NCI-H345 treated with DMSO at 0.1 percent for 48 hours (cell line): ENCODE measurements at regions not wholly inside any gene's neighbourhood (a gene's known extent, or its start where the extent isn't known, plus 50 kb on each side); places are given as distances from the start of the nearest gene placed in this dataset.

Source experiments
- DNase-seq: peaks from one replicate; lab custom pipeline; 2025; ENCODE audit not compliant: unreplicated experiment; lab: John Stamatoyannopoulos, UW

DNA sequence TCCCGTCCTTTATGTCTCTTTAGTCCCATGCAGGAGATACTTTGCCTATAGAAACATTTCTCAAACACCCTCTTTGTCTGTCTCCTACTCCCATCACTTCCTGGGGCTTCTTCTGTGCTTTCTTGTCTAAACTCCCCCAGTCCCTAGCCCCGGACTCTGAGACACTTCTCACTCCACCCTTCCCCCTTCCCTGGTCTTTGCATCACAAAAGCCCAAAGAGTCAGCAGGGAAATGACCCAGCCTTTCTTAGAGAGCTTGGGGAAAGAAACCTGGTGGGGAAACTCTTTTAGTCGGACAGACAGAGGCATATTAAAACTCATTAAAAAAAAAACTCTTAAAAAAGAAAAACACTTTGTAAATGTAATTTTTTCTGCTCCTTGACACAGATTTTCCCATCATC is 211.2 kb downstream of the TJP1 start:
- DNase-seq: no peak

GRCh38 chr15:29601811-29602210 is 220.5 kb downstream of the TJP1 start:
- no peak for DNase-seq

GRCh38 chr15:29600262-29600661 is 222.0 kb downstream of the TJP1 start:
- no peak for DNase-seq

DNA sequence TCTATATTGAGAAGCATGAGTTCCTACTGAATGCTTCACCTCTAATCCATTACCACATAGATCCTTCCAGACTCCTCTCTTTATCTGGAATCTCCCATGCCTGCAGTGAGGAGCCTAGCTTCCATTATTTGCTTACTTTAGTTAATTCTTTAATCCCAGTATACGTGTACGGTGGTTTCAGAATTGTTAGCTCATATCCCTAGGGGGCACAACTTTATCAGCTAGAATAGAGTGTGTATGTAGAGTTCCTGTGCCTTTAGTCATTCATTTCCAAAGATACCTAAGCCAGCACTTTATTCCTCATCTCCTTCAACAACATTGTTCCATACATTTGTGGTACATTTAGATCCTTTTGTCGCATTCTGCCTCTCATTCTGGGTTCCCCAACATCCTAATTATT is 226.0 kb downstream of the TJP1 start:
- no peak for DNase-seq

DNA sequence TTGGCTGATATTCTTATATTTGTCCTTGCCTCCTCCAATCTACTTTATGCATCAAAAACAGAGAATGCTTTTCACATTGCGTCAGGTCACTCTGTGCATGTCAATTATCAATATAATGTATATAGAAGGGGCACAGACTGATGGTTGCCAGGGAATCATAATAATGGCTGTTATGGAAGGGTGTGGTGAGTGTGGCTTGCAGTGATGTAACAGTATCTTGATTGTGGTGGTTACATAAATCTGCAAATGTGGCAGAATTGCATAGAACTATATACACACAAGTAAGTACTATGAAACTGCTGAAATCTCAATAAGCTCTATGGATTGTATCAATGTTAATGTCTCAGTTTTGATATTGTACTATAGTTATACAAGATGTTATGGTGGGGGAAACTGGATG is 228.6 kb downstream of the TJP1 start:
- DNase-seq: no peak

GRCh38 chr15:29593111-29593510 is 229.2 kb downstream of the TJP1 start:
- DNase-seq: no peak

GRCh38 chr15:29590701-29591100 is 231.6 kb downstream of the TJP1 start:
- no peak for DNase-seq

- no peak for DNase-seq
These were observed 232.3 kb downstream of the TJP1 start for GRCh38 chr15:29589975-29590374.

DNA sequence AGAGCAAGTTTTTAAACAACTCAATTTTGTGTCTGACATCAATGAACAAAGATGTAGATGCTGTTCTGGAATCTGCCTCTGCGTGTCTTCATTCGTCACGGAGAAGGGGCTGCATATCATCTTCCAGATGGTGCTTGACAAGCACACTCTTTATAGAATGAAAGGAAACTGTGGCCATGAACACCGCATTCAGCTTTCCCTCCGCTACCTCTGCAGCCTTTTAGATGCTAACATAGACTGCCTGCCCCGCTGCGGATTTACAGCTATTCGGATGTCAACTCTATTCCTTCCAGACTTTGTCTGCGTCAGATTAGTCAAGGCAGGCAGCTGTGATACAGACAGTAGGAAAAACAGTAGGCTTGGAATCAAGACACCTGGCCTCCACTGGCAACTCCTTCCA is 232.9 kb downstream of the TJP1 start:
- DNase-seq: no peak

GRCh38 chr15:29573197-29573838 is 248.9 kb downstream of the TJP1 start:
- DNase-seq: no peak

- DNase-seq: peak; percentile 12
These were observed 250.4 kb downstream of the TJP1 start for GRCh38 chr15:29571792-29572431.

DNA sequence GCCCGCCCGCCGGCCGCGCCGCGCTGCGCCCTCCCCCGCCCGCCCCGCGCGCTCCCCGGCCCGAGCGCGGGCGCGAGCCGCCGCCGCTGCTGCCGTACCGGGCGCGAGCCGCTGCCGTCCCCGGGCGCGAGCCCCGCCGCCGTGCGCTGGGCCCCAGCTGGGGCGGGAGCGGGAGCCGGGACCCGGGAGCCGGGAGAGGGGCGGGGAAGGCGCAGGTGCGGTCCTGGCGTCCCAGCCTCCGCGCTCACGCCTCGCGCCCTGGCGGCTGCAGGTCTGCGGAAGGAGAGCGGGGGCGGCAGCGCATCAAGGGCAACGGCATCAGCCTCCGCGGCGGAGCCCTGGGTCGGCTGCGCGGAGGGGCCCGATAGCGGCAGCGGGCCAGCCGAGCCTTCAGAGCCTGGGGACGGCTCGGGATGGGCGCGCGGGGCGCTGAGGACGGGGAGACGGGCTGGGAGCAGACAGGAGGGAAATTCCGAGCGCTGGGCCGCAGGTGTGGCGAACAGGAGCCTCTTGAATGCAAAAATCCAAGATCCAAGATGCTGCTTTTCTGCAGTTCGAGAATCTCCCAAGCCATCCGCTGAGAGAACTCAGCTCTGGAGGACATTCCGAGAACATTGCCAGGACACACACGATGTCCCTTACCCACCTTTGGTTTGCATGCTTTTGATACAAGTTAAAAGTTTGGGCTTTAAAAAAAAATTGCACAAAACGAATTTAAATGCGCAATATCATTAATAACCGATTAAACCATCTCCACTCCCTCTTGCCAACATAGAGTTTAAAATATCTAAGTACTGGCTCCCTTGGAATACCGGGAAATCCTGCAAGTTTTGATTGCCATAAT is 251.1 kb downstream of the TJP1 start:
- DNase-seq: no peak

- no peak for DNase-seq
These were observed 251.9 kb downstream of the TJP1 start for GRCh38 chr15:29570121-29570947.

DNA sequence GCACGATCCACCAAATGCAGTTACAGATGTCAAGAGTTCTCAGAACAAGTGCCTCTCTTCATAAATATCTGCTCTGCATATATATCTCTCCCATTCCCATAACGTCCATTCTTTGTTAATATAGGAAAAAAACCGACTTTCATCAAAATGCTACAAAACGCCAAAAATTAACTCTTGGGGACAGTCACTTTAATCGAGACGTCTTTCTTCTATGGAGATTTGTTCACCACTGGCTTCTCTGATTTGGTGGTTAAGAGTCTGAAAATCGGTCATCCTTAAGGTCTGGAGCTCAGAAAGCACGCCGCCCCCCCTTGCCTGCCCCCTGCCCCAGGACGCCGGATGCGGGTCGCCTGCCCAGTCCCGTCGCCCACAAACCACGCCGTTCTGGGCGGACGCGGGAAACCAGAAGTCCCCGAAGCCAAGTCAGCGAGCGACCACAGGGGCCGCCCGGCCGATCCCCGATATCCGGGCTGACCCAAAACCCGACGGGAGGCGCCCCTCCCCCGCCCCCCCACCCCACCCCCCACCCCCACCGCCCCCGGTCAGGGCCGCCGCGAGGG is 252.7 kb downstream of the TJP1 start:
- DNase-seq: peak; percentile 18

DNA sequence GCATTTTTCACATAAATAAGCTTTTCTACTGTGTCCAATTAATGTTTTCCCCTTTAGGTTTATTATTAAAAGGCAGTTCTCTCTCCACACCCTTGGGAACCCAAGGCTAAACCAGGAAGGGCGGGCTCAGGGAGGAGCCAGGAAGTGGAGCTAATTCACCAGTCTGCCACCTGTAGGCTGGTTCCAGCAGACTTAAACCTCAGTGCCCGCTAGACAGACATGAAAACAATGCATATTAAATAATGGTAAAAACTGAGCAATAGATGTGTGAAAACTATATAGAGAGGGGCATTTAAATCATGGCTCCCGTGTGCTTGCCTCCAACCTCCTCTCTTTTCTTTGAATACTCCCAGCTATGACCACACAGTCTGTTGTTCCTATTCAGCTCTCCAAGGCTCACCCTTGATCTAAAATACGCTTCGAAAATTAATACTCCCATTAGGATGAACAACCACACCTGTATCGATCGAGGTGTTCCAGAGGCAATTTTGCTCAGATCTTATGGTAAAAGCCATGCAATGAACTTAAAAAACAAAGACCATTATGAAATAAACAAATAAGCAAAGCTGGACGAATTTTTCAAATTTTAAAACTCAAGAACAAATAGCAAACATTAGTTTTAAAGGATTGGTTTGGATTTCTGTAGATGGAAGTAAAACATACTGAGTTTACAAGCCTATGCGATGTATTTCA is 253.3 kb downstream of the TJP1 start:
- peak; percentile 48 for DNase-seq

DNA sequence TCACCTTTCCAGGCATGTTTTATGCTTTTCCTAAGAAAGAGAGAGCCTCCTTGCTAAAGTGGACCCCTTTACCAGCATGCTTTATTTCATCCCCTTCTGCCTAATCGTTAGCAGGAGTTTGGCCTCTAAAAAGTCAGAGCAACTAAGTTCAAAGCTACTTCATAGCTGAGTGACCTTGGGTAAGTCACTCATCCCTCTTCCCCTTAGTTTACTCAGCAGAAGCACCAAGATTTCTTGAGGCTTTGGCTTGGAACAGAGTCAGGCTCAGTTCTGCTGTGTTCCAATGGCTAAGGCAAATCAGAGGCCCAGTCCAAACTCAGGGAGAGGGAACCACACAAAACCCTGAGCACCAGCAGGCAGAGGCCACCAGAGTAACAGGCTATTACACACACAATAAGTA is 254.9 kb downstream of the TJP1 start:
- no peak for DNase-seq

DNA sequence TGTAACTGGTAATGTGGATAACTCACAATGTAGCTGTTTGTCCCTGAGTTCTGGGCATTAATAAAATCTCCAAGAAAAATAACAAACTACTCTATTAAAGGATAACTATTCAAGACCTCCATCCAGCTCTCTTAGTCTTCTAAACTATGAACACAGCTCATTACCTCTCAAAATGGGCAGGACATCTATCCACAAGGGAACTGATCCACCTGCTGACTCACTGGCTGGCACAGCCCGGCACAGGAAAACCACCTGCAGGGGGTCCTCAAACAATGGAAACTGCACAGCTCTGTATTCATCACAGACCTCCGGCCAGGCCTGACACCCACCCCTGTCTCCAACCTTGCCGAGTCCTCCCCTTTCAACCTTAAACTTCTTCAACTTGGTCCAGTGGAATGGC is 255.4 kb downstream of the TJP1 start:
- peak; percentile 26 for DNase-seq

- DNase-seq: no peak
These were observed 259.2 kb downstream of the TJP1 start for GRCh38 chr15:29563112-29563511.

DNA sequence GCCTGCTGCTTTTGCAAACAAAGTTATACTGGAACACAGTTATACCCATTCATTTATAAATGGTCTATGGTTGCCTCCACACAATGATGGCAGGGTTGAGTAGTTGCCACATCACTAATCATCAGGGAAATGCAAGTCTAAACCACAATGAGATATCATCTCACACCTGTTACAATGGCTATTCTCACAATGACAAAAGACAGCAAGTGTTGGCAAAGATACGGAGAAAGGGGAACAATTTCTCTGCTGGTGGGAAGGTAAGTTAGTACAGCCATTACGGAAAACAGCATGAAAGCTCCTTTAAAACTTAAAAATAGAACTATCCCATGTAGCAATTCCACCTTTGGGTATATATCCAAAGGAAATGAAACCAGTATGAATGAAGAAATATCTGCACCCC is 261.4 kb downstream of the TJP1 start:
- no peak for DNase-seq

DNA sequence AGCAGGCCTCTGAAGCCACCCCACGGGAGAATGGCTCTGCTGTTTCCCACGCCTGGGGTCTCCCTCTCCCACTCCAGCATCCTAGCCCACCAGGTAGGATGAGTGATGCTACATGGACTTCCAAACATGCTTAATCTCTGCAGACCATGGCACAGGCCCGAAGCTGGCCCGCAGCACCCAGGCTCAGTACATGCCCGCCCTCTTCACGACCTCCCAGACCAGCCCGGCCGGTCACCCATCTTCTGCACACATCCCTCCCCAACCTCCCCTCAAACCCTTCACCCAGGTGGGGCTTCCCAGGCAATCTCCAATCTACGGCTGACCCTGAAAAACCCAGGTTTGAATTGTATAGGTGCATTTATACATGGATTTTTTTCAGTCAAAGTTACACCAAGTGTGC is 264.0 kb downstream of the TJP1 start:
- DNase-seq: no peak
